Lower leg skin (tissue), 4 donors: ENCODE measurements at regions not wholly inside any gene's neighbourhood (a gene's known extent, or its start where the extent isn't known, plus 50 kb on each side); places are given as distances from the start of the nearest gene placed in this dataset.
A peak's percentile ranks its signal among the peaks of the same experiment; 100 is the strongest.

Experiments used
- DNase-seq, 2 donors: peaks; one replicate each; pipeline ENCODE4 v3.0.0-alpha.2; 2019; ENCODE audit warnings: low spot score in 2 of 2
- H3K4me3 ChIP-seq: fragments of 200-600 bp; sonication (generic); 2 replicates; pipeline ENCODE4 v1.5.1; 2017; ENCODE audit warnings: mild to moderate bottlenecking, low read depth; ENCODE audit not compliant: poor library complexity, severe bottlenecking
- CTCF ChIP-seq, 3 donors: fragments of 450-650 bp; IDR thresholded peaks; one replicate each; pipeline ENCODE4 v1.5.1; 2016; ENCODE audit warnings: antibody characterized with exemption in 3 of 3, mild to moderate bottlenecking in 3 of 3, moderate library complexity in 2 of 3
- POLR2A ChIP-seq, 2 donors: fragments of 450-650 bp; IDR thresholded peaks; one replicate each; pipeline ENCODE4 v1.6.1; 2016 to 2017; ENCODE audit warnings: antibody characterized with exemption in 2 of 2, mild to moderate bottlenecking in 1 of 2, moderate library complexity in 1 of 2
- WGBS, 2 donors: methylation state at CpG; one replicate each; pipeline ENCODE4 v1.1.5; 2018; 5-methylcytosine and 5-hydroxymethylcytosine counted together
- intact Hi-C: fragments of 100-400 bp; cut with DNase I; formaldehyde crosslinking; loops from one replicate; pipeline ENCODE4 v1.15.0; 2023; ENCODE audit warnings: low total_unique reads

GRCh38 chr1:203954788-203955552 lies 93.6 kb downstream of the SNRPE start:
- WGBS, 2 donors = 77 to 82% methylated on average over 5 of the region's 5 CpGs
- TF ChIP-seq CTCF (IDR thresholded peaks at IDR 0.05) = no peak
- no peak for TF ChIP-seq POLR2A (IDR thresholded peaks at IDR 0.05)
- intact Hi-C loops = no loop called here

GRCh38 chr1:203968761-203969160 lies 104.2 kb upstream of the SOX13 start:
- no peak overlapping the region for H3K4me3 ChIP-seq
- WGBS, 2 donors = 31 to 34% methylated on average over 2 of the region's 2 CpGs
- no peak for TF ChIP-seq POLR2A (IDR thresholded peaks at IDR 0.05)
- no peak for TF ChIP-seq CTCF (IDR thresholded peaks at IDR 0.05)
- DNase-seq = peak; percentile 18 to 87
- intact Hi-C loops = no loop called here

More at GRCh38 chr1:203954788-203955552, 93.6 kb downstream of the SNRPE start:
- no peak for DNase-seq
- H3K4me3 ChIP-seq = no peak overlapping the region

- no peak for TF ChIP-seq POLR2A (IDR thresholded peaks at IDR 0.05)
- intact Hi-C loops = no loop called here
- no peak for DNase-seq
- 79 to 83% methylated on average over 3 of the region's 3 CpGs for WGBS, 2 donors
- H3K4me3 ChIP-seq = no peak overlapping the region
These were observed 103.1 kb upstream of the SOX13 start for GRCh38 chr1:203969846-203970245.

GRCh38 chr1:203985044-203985443 lies 87.9 kb upstream of the SOX13 start:
- H3K4me3 ChIP-seq = no peak overlapping the region
- intact Hi-C loops = no loop called here
- no peak for TF ChIP-seq CTCF (IDR thresholded peaks at IDR 0.05)
- TF ChIP-seq POLR2A (IDR thresholded peaks at IDR 0.05) = no peak
- no peak for DNase-seq

- no peak overlapping the region for H3K4me3 ChIP-seq
- intact Hi-C loops = no loop called here
- WGBS, 2 donors = 77 to 85% methylated on average over 2 of the region's 2 CpGs
- no peak for TF ChIP-seq CTCF (IDR thresholded peaks at IDR 0.05)
- TF ChIP-seq POLR2A (IDR thresholded peaks at IDR 0.05) = no peak
- DNase-seq = no peak
These were observed 87.2 kb upstream of the SOX13 start for GRCh38 chr1:203985676-203986075.

GRCh38 chr1:203986887-203987461 lies 85.9 kb upstream of the SOX13 start:
- TF ChIP-seq CTCF (IDR thresholded peaks at IDR 0.05) (no peak), POLR2A (IDR thresholded peaks at IDR 0.05) (no peak)
- no peak for DNase-seq
- intact Hi-C loops = no loop called here
- WGBS, 2 donors = 67 to 79% methylated on average over 5 of the region's 5 CpGs
- H3K4me3 ChIP-seq = no peak overlapping the region
